ENCODE measurements at regions not wholly inside any gene's neighbourhood (a gene's known extent, or its start where the extent isn't known, plus 50 kb on each side); places are given as distances from the start of the nearest gene placed in this dataset.

DNA sequence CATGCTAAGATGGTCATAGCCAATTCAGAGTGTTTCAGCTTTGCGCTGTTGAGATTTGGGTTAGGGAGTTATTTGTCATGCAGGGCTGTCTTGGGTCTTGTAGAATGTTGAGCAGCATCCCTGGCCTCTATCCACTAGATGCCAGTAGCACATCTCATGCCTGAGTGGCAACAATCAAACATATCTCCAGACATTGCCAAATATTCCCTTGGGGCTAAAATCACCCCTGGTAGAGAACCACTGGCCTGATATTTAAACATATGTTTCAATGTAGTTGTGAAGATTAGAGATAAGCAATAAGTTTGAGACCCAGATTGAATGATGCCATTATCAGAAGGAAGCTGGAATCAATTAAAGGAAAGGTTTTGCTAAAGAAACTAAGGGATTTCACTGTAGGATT is 463.3 kb downstream of the DOK5 start (continued):
- TF ChIP-seq CEBPZ (IDR thresholded peaks at IDR 0.05; ENCODE audit: low read depth, low read length) (no peak), E2F8 (IDR thresholded peaks at IDR 0.05; ENCODE audit: low read depth, partially characterized antibody) (no peak), BRCA1 (IDR thresholded peaks at IDR 0.05; ENCODE audit: low read depth, low read length) (no peak), RBBP5 (conservative IDR thresholded peaks at IDR 0.05) (no peak)

DNA sequence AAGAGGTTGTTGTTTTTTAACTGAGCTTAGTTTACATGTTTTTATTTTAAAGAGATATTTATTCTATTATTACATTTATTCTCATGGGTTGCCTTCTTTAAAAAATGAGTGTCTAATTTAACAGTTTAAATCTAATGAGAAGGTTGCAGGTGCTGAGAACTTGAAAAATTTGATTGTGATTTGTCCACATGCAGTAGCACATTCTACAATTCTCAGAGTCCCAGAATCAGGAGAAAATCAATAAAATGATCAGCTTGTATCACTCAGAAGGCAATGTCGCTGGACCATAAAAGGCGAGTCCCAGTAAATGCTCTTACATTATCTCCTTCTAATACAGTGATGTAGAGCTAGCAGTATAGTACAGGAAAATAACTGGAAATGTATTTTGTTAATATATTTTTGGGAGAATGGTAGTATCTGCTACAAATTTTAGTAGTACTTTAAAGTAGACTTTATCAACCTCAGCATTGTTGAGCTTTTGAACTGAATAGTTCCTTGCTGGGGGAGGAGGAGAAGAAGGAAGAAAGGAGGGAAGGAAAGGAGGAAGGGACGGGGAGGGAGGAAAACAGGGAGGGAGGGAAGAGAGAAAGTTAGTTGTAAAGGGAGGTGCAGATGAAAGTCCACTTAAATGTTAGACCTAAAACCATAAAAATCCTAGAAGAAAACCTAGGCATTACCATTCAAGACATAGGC is 458.0 kb downstream of the DOK5 start:
- H3K9me3 ChIP-seq (replicated peaks; ENCODE audit: control insufficient read depth, insufficient read depth, low read length), result no peaks in the 10 kb centered on the region
- intact Hi-C loops (cut with micrococcal nuclease; ENCODE audit: unreplicated experiment), result no loop called here
- H3K79me2 ChIP-seq (ENCODE audit: control insufficient read depth, insufficient read depth, low read length), result no peaks in the 10 kb centered on the region
- ChIA-PET RAD21 (ENCODE audit: unreplicated experiment) (no interaction called here), SMC1A (ENCODE audit: uncharacterized antibody, unreplicated experiment) (interaction anchor here (0.8 to 1.5 kb wide), 2 partner anchors 10 to 13 kb away, joined by 3 to 4 read pairs; no protein-coding TSS in a partner anchor), CTCF (interaction anchor here (0.6 to 1.1 kb wide), 2 partner anchors 245 to 1451 kb away, joined by 3 read pairs; no protein-coding TSS in a partner anchor), POLR2A (no interaction called here)
- no peaks in the 10 kb centered on the region for H3K36me3 ChIP-seq (ENCODE audit: control insufficient read depth in 2 of 2, insufficient read depth in 2 of 2, low read length in 1 of 2)
- no peak for DNase-seq (ENCODE audit: low read depth, low spot score)
- no TSS peak for BruUV-seq (replicated peaks)
- H4K20me1 ChIP-seq (ENCODE audit: control insufficient read depth, insufficient read depth), result no peaks in the 10 kb centered on the region
- H3K4me1 ChIP-seq (ENCODE audit: control insufficient read depth, insufficient read depth, low read length), result no peaks in the 10 kb centered on the region
- 56% methylated on average over 3 of the region's 3 CpGs for WGBS (ENCODE audit: insufficient coverage, insufficient replicate concordance, low lambda C conversion rate, missing lambda C conversion rate)
- no peak overlapping the region for H2AFZ ChIP-seq (ENCODE audit: control insufficient read depth, low read depth, low read length)
- TF ChIP-seq TBL1XR1 (IDR thresholded peaks at IDR 0.05; ENCODE audit: low read depth, low read length) (no peak), ETV6 (conservative IDR thresholded peaks at IDR 0.05 in 1 of 2, IDR thresholded peaks at IDR 0.05 in 1 of 2; ENCODE audit: borderline replicate concordance in 1 of 2, low read depth in 1 of 2) (peak in 1 of 2 experiments; percentile 91; a peak in 2 of 4 replicates)
- no peak for ATAC-seq
- H3K27ac ChIP-seq (ENCODE audit: control insufficient read depth, insufficient read depth), result no peak overlapping the region
- no peak overlapping the region for H3K9ac ChIP-seq (ENCODE audit: control insufficient read depth, insufficient read depth, low read length)
- H3K4me3 ChIP-seq, result no peak overlapping the region
- in situ Hi-C loops (cut with MboI), result no loop called here
- FAIRE-seq, result no peak
- no peak overlapping the region for H3K4me2 ChIP-seq (ENCODE audit: control insufficient read depth, insufficient read depth)
- no peaks in the 10 kb centered on the region for H3K27me3 ChIP-seq (replicated peaks in 1 of 2; ENCODE audit: control insufficient read depth in 2 of 2, insufficient read depth in 2 of 2, low read length in 1 of 2)

Measured in GM12878 (cell line).